K562 (cell line): ENCODE measurements at regions not wholly inside any gene's neighbourhood (a gene's known extent, or its start where the extent isn't known, plus 50 kb on each side); places are given as distances from the start of the nearest gene placed in this dataset.

ENCODE experiments used
- ATAC-seq: fragments of 200-7000 bp; cut with Tn5 transposase; 3 replicates; pipeline ENCODE4 v1.9.1; 2020; ENCODE audit warnings: moderate library complexity
- BruUV-seq: library from RNA; stranded (reverse); fragments of 400-500 nt; replicated peaks from 2 replicates; lab custom pipeline; 2021; lab: Mats Ljungman, UMichigan
- CTCF ChIA-PET: fragments of 300-600 bp; formaldehyde crosslinking; extraction: SDS; loops from one replicate; lab custom pipeline; 2021; ENCODE audit warnings: low intra/inter-chr PET ratio; lab: Yijun Ruan, JAX
- POLR2A ChIA-PET: fragments of 300-600, 350-650 bp; sonication (Branson Sonifier 250); formaldehyde crosslinking; extraction: SDS; loops from one replicate; lab custom pipeline; 2021; ENCODE audit warnings: antibody characterized with exemption, inconsistent platforms; lab: Yijun Ruan, JAX
- DNase-seq, 4 experiments: peaks; one replicate each; pipeline versions ENCODE4 v3.0.0 to v3.0.0-alpha.2; 2011 to 2018; ENCODE audit warnings: low spot score in 3 of 4, mixed read lengths in 3 of 4; ENCODE audit errors: extremely low read depth in 1 of 4
- FAIRE-seq: peaks from 2 replicates; lab custom pipeline; 2011; peaks lifted over from hg19 to GRCh38; lab: Jason Lieb, UNC
- H2AFZ ChIP-seq: 2 replicates; pipeline ENCODE4 v1.6.0; 2011; ENCODE audit warnings: low read depth, low read length, control low read depth, inconsistent platforms
- H3K27ac ChIP-seq: fragments of 200-600 bp; 3 replicates; pipeline ENCODE4 v1.8.0; 2011; ENCODE audit warnings: low read depth, mild to moderate bottlenecking, control low read depth, inconsistent platforms, low read length, moderate library complexity, mixed read lengths; ENCODE audit errors: extremely low read depth
- H3K27me3 ChIP-seq, 2 experiments: fragments of 300-600 bp in 1 of 2; 2 replicates in 1 of 2; 3 replicates in 1 of 2; pipeline versions ENCODE4 v1.6.0 to v1.8.0; 2011; ENCODE audit warnings: inconsistent platforms in 2 of 2, low read length in 2 of 2, mild to moderate bottlenecking in 1 of 2, mixed read lengths in 1 of 2, moderate library complexity in 1 of 2; ENCODE audit not compliant: control insufficient read depth in 2 of 2, insufficient read depth in 2 of 2
- H3K36me3 ChIP-seq: fragments of 300-600 bp; 3 replicates; pipeline ENCODE4 v1.8.0; 2011; ENCODE audit warnings: mild to moderate bottlenecking, low read length, inconsistent platforms; ENCODE audit not compliant: control insufficient read depth, insufficient read depth
- H3K4me1 ChIP-seq, 2 experiments: fragments of 200-600 bp in 1 of 2; replicated peaks in 1 of 2; 2 replicates in 1 of 2; 3 replicates in 1 of 2; pipeline versions ENCODE4 v1.5.1 to v1.8.0; 2011; ENCODE audit warnings: inconsistent platforms in 2 of 2, low read length in 2 of 2, mild to moderate bottlenecking in 1 of 2, mixed read lengths in 1 of 2, moderate library complexity in 1 of 2; ENCODE audit not compliant: control insufficient read depth in 2 of 2, insufficient read depth in 2 of 2
- H3K4me2 ChIP-seq: 2 replicates; pipeline ENCODE4 v1.6.1; 2011; ENCODE audit warnings: low read length, control low read depth, inconsistent platforms, mixed read lengths; ENCODE audit not compliant: insufficient read depth
- H3K4me3 ChIP-seq: fragments of 200-600 bp; sonication (generic), shearing (Covaris generic); 2 replicates; pipeline ENCODE4 v1.5.1; 2016; ENCODE audit warnings: control low read depth, inconsistent platforms
- H3K79me2 ChIP-seq: fragments of 200-600 bp; 3 replicates; pipeline ENCODE4 v1.8.0; 2011; ENCODE audit warnings: low read length, inconsistent platforms; ENCODE audit not compliant: control insufficient read depth, insufficient read depth
- H3K9ac ChIP-seq, 2 experiments: 2 replicates each; pipeline versions ENCODE4 v1.6.0 to v1.6.1; 2011; ENCODE audit warnings: low read depth in 2 of 2, low read length in 2 of 2, control low read depth in 1 of 2, inconsistent platforms in 1 of 2, mild to moderate bottlenecking in 1 of 2, mixed read lengths in 1 of 2; ENCODE audit not compliant: insufficient read depth in 1 of 2
- H3K9me1 ChIP-seq: one replicate; pipeline ENCODE4 v1.6.0; 2011; ENCODE audit warnings: inconsistent platforms, mild to moderate bottlenecking, low read length, moderate library complexity; ENCODE audit not compliant: control insufficient read depth, insufficient read depth
- H3K9me3 ChIP-seq: replicated peaks from 2 replicates; pipeline ENCODE4 v1.5.1; 2011; ENCODE audit warnings: low read depth, low read length, inconsistent platforms; ENCODE audit not compliant: control insufficient read depth, insufficient read depth
- H4K20me1 ChIP-seq: replicated peaks from 2 replicates; pipeline ENCODE4 v1.6.1; 2011; ENCODE audit warnings: low read length, inconsistent platforms, mixed read lengths; ENCODE audit not compliant: control insufficient read depth, insufficient read depth
- CEBPZ ChIP-seq: fragments of 150-350 bp; IDR thresholded peaks from 2 replicates; pipeline ENCODE4 v1.6.1; 2014; ENCODE audit warnings: low read depth, mild to moderate bottlenecking, low read length, borderline replicate concordance
- GTF3C2 ChIP-seq: IDR thresholded peaks from 3 replicates; pipeline ENCODE4 v1.6.1; 2011; ENCODE audit warnings: borderline replicate concordance, mild to moderate bottlenecking, moderate library complexity; ENCODE audit not compliant: insufficient read length; ENCODE audit errors: extremely low read depth
- RBM25 ChIP-seq: fragments of 200-400 bp; formaldehyde crosslinking; IDR thresholded peaks from 2 replicates; pipeline ENCODE4 v1.6.1; 2018; ENCODE audit warnings: low read length, low read depth, moderate library complexity; ENCODE audit not compliant: severe bottlenecking
- THRB ChIP-seq: fragments of 450-650 bp; formaldehyde crosslinking; conservative IDR thresholded peaks from 2 replicates; pipeline ENCODE4 v1.4.0; 2022; ENCODE audit warnings: mild to moderate bottlenecking, missing genetic modification characterization
- WGBS: fragments of 100-300 bp; shearing (Covaris generic); methylation state at CpG from one replicate; pipeline ENCODE4 v1.1.6; 2016; ENCODE audit warnings: low coverage, mixed read lengths; ENCODE audit not compliant: insufficient coverage; ENCODE audit errors: missing lambda C conversion rate; 5-methylcytosine and 5-hydroxymethylcytosine counted together
- in situ Hi-C: fragments of 300-500 bp; cut with MboI; formaldehyde crosslinking; loops from 4 replicates; pipeline ENCODE4 v1.15.0; 2018; ENCODE audit warnings: inconsistent platforms, mixed read lengths
- intact Hi-C: fragments of 100-400 bp; cut with micrococcal nuclease; formaldehyde crosslinking; loops from 2 replicates; pipeline ENCODE4 v1.14.2; 2022

GRCh38 chr2:78535395-78535794 is 490.1 kb upstream of the REG3G start (continued):
- no peak for TF ChIP-seq GTF3C2
- no peak for TF ChIP-seq THRB (CRISPR knock-in tag)

GRCh38 chr2:78538322-78538721 is 487.2 kb upstream of the REG3G start:
- in situ Hi-C loops (no loop called here), intact Hi-C loops (no loop called here)
- Histone ChIP-seq H3K27me3 (no peaks in the 10 kb centered on the region), H3K4me1 (no peaks in the 10 kb centered on the region), H3K9me1 (no peaks in the 10 kb centered on the region), H3K79me2 (peaks cover 76% of the 10 kb centered on the region), H2AFZ (no peak overlapping the region), H3K27ac (no peak overlapping the region; the same call in 2 of the 3 replicates), H3K4me2 (peak overlapping the region; percentile 36), H3K4me3 (peak overlapping the region; percentile 31), H3K36me3 (no peaks in the 10 kb centered on the region), H3K9me3 (no peaks in the 10 kb centered on the region), H3K9ac (peak overlapping the region in 1 of 2 experiments; percentile 52; a peak in 2 of 4 replicates), H4K20me1 (no peaks in the 10 kb centered on the region)
- DNase-seq (no peak), ATAC-seq (0 out of 3 replicates have a peak, but pooled peaks have one; percentile 1), FAIRE-seq (peak; percentile 6)
- ChIA-PET CTCF (no interaction called here), POLR2A (no interaction called here)
- TF ChIP-seq RBM25, result peak; percentile 62
- TF ChIP-seq CEBPZ, result no peak
- no TSS peak for BruUV-seq
- 9% methylated on average over 1 of the region's 1 CpG for WGBS
